Spleen (tissue), 7 donors: ENCODE measurements at regions not wholly inside any gene's neighbourhood (a gene's known extent, or its start where the extent isn't known, plus 50 kb on each side); places are given as distances from the start of the nearest gene placed in this dataset.

Source experiments
- POLR2A ChIP-seq, 3 donors: fragments of 450-650 bp; IDR thresholded peaks; one replicate each; pipeline ENCODE4 v1.5.1; 2017; ENCODE audit warnings: antibody characterized with exemption in 3 of 3, mild to moderate bottlenecking in 1 of 3
- POLR2AphosphoS5 ChIP-seq, 3 donors: sonication (generic); formaldehyde crosslinking; IDR thresholded peaks; one replicate each; pipeline ENCODE4 v1.5.1; 2017; ENCODE audit warnings: antibody characterized with exemption in 3 of 3
- TF ChIP-seq, protein P1 (sequence below), 11 experiments: fragments of 200-600 bp in 7 of 11; fragments of 450-650 bp in 4 of 11; sonication (generic) in 4 of 11; IDR thresholded peaks in 8 of 11; conservative IDR thresholded peaks in 3 of 11; 1 replicate in 7 of 11; 2 replicates in 4 of 11; pipeline versions ENCODE4 v1.4.0 to v1.8.0; 2016 to 2021; ENCODE audit warnings: antibody characterized with exemption in 11 of 11, inconsistent platforms in 4 of 11, mild to moderate bottlenecking in 1 of 11
- donor health status: DM: no; HTN: no; CAD: no; lungs with moderate emphysema.
- donor health status: DM: no; HTN: no; CAD: no.
- donor health status: DM: no; HTN: no; CAD: no.

- TF ChIP-seq POLR2A (IDR thresholded peaks at IDR 0.05) = no peak
- TF ChIP-seq, protein P1, sequence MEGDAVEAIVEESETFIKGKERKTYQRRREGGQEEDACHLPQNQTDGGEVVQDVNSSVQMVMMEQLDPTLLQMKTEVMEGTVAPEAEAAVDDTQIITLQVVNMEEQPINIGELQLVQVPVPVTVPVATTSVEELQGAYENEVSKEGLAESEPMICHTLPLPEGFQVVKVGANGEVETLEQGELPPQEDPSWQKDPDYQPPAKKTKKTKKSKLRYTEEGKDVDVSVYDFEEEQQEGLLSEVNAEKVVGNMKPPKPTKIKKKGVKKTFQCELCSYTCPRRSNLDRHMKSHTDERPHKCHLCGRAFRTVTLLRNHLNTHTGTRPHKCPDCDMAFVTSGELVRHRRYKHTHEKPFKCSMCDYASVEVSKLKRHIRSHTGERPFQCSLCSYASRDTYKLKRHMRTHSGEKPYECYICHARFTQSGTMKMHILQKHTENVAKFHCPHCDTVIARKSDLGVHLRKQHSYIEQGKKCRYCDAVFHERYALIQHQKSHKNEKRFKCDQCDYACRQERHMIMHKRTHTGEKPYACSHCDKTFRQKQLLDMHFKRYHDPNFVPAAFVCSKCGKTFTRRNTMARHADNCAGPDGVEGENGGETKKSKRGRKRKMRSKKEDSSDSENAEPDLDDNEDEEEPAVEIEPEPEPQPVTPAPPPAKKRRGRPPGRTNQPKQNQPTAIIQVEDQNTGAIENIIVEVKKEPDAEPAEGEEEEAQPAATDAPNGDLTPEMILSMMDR (IDR thresholded peaks at IDR 0.05 in 8 of 11, conservative IDR thresholded peaks at IDR 0.05 in 3 of 11) = no peak
- no peak for TF ChIP-seq POLR2AphosphoS5 (IDR thresholded peaks at IDR 0.05)
Observed at GRCh38 chr11:70497536-70498075, 99.3 kb downstream of the CTTN start.
